ENCODE measurements at regions not wholly inside any gene's neighbourhood (a gene's known extent, or its start where the extent isn't known, plus 50 kb on each side); places are given as distances from the start of the nearest gene placed in this dataset.

GRCh38 chr22:25402160-25402500 is 162.3 kb upstream of the GRK3 start:
- no peak for TF ChIP-seq CTCF (IDR thresholded peaks at IDR 0.05)
- TF ChIP-seq ZFX (IDR thresholded peaks at IDR 0.05; ENCODE audit: borderline replicate concordance), result no peak
- no peak overlapping the region for H3K27ac ChIP-seq

GRCh38 chr22:25402501-25403283 is 161.8 kb upstream of the GRK3 start:
- H3K27ac ChIP-seq, result no peak overlapping the region
- TF ChIP-seq CTCF (IDR thresholded peaks at IDR 0.05), result no peak
- no peak for TF ChIP-seq ZFX (IDR thresholded peaks at IDR 0.05; ENCODE audit: borderline replicate concordance)

GRCh38 chr22:25403284-25403810 is 161.1 kb upstream of the GRK3 start:
- TF ChIP-seq ZFX (IDR thresholded peaks at IDR 0.05; ENCODE audit: borderline replicate concordance), result no peak
- TF ChIP-seq CTCF (IDR thresholded peaks at IDR 0.05), result no peak
- H3K27ac ChIP-seq, result no peak overlapping the region

GRCh38 chr22:25403811-25404471 is 160.5 kb upstream of the GRK3 start:
- H3K27ac ChIP-seq, result no peak overlapping the region
- no peak for TF ChIP-seq ZFX (IDR thresholded peaks at IDR 0.05; ENCODE audit: borderline replicate concordance)
- no peak for TF ChIP-seq CTCF (IDR thresholded peaks at IDR 0.05)

GRCh38 chr22:25404556-25404927 is 159.9 kb upstream of the GRK3 start:
- H3K27ac ChIP-seq, result peak overlapping the region; percentile 49; the same call in 1 of the 2 replicates
- TF ChIP-seq CTCF (IDR thresholded peaks at IDR 0.05) (no peak), ZFX (IDR thresholded peaks at IDR 0.05; ENCODE audit: borderline replicate concordance) (no peak)

- H3K27ac ChIP-seq, result peak overlapping the region; percentile 49
- TF ChIP-seq ZFX (IDR thresholded peaks at IDR 0.05; ENCODE audit: borderline replicate concordance), result no peak
- TF ChIP-seq CTCF (IDR thresholded peaks at IDR 0.05), result no peak
Measured at GRCh38 chr22:25404928-25405816, 159.3 kb upstream of the GRK3 start.

Data from 22Rv1 (cell line).